ENCODE measurements at regions not wholly inside any gene's neighbourhood (a gene's known extent, or its start where the extent isn't known, plus 50 kb on each side); places are given as distances from the start of the nearest gene placed in this dataset.

DNA sequence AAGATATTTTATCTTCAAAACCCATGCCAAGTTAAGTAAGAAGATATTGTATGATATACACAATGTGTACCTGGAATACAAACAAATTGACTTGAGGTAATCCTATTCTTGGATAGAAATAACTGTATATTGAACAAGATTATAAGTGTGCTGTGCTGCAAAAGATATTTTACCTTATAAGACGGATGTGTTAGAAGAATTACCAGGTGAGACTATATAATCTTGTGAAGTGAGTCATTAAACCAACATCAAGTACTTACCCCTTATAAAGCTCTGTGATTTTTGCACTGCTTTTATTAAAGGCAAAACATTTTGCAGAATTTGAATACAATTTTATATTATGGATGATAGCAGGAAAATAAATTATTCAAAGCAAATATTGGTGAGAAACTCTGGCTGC lies 570.0 kb downstream of the MMUT start:
- TF ChIP-seq, protein P1, sequence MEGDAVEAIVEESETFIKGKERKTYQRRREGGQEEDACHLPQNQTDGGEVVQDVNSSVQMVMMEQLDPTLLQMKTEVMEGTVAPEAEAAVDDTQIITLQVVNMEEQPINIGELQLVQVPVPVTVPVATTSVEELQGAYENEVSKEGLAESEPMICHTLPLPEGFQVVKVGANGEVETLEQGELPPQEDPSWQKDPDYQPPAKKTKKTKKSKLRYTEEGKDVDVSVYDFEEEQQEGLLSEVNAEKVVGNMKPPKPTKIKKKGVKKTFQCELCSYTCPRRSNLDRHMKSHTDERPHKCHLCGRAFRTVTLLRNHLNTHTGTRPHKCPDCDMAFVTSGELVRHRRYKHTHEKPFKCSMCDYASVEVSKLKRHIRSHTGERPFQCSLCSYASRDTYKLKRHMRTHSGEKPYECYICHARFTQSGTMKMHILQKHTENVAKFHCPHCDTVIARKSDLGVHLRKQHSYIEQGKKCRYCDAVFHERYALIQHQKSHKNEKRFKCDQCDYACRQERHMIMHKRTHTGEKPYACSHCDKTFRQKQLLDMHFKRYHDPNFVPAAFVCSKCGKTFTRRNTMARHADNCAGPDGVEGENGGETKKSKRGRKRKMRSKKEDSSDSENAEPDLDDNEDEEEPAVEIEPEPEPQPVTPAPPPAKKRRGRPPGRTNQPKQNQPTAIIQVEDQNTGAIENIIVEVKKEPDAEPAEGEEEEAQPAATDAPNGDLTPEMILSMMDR (IDR thresholded peaks at IDR 0.05 in 2 of 3, conservative IDR thresholded peaks at IDR 0.05 in 1 of 3; ENCODE audit: control insufficient read depth in 2 of 3, extremely low read depth in 1 of 3, insufficient read depth in 1 of 3, low read depth in 3 of 3, low read length in 3 of 3) = no peak
- no peak for TF ChIP-seq HDGF (IDR thresholded peaks at IDR 0.05)

Measured in GM12878 (cell line).